NCI-H187 (cell line): ENCODE measurements at regions not wholly inside any gene's neighbourhood (a gene's known extent, or its start where the extent isn't known, plus 50 kb on each side); places are given as distances from the start of the nearest gene placed in this dataset.

Experiments used
- DNase-seq, 2 experiments: peaks; one replicate each; lab custom pipeline; 2025; lab: John Stamatoyannopoulos, UW

- DNase-seq: no peak
These were observed 1023.6 kb upstream of the RAG2 start for GRCh38 chr11:37621662-37622061.

- DNase-seq: no peak
These were observed 1018.3 kb upstream of the RAG2 start for GRCh38 chr11:37616291-37616690.

GRCh38 chr11:37613031-37613430 lies 1015.0 kb upstream of the RAG2 start:
- no peak for DNase-seq

- DNase-seq: no peak
These were observed 1014.1 kb upstream of the RAG2 start for GRCh38 chr11:37612146-37612545.

GRCh38 chr11:37605229-37605628 lies 1007.2 kb upstream of the RAG2 start:
- no peak for DNase-seq

GRCh38 chr11:37598381-37598780 lies 1000.3 kb upstream of the RAG2 start:
- no peak for DNase-seq

- no peak for DNase-seq
These were observed 999.7 kb upstream of the RAG2 start for GRCh38 chr11:37597776-37598175.

GRCh38 chr11:37595845-37596244 lies 997.8 kb upstream of the RAG2 start:
- DNase-seq: no peak

GRCh38 chr11:37574361-37574760 lies 976.3 kb upstream of the RAG2 start:
- DNase-seq: no peak

- no peak for DNase-seq
These were observed 974.6 kb upstream of the RAG2 start for GRCh38 chr11:37572491-37573171.

GRCh38 chr11:37571246-37571645 lies 973.2 kb upstream of the RAG2 start:
- no peak for DNase-seq

GRCh38 chr11:37560991-37561390 lies 963.0 kb upstream of the RAG2 start:
- no peak for DNase-seq

- no peak for DNase-seq
These were observed 962.3 kb upstream of the RAG2 start for GRCh38 chr11:37560346-37560745.

- no peak for DNase-seq
These were observed 960.7 kb upstream of the RAG2 start for GRCh38 chr11:37558619-37559210.

- DNase-seq: no peak
These were observed 960.0 kb upstream of the RAG2 start for GRCh38 chr11:37557990-37558389.

GRCh38 chr11:37552284-37552683 lies 954.2 kb upstream of the RAG2 start:
- no peak for DNase-seq

GRCh38 chr11:37544491-37544890 lies 946.5 kb upstream of the RAG2 start:
- no peak for DNase-seq

- DNase-seq: no peak
These were observed 935.8 kb upstream of the RAG2 start for GRCh38 chr11:37533830-37534229.

GRCh38 chr11:37533087-37533486 lies 935.1 kb upstream of the RAG2 start:
- DNase-seq: no peak

GRCh38 chr11:37532271-37532670 lies 934.2 kb upstream of the RAG2 start:
- DNase-seq: no peak

- no peak for DNase-seq
These were observed 929.5 kb upstream of the RAG2 start for GRCh38 chr11:37527545-37527944.

- DNase-seq: no peak
These were observed 927.3 kb upstream of the RAG2 start for GRCh38 chr11:37525336-37525735.

GRCh38 chr11:37519781-37520180 lies 921.7 kb upstream of the RAG2 start:
- DNase-seq: no peak

- no peak for DNase-seq
These were observed 914.2 kb upstream of the RAG2 start for GRCh38 chr11:37512156-37512780.
